ENCODE measurements at regions not wholly inside any gene's neighbourhood (a gene's known extent, or its start where the extent isn't known, plus 50 kb on each side); places are given as distances from the start of the nearest gene placed in this dataset.

DNA sequence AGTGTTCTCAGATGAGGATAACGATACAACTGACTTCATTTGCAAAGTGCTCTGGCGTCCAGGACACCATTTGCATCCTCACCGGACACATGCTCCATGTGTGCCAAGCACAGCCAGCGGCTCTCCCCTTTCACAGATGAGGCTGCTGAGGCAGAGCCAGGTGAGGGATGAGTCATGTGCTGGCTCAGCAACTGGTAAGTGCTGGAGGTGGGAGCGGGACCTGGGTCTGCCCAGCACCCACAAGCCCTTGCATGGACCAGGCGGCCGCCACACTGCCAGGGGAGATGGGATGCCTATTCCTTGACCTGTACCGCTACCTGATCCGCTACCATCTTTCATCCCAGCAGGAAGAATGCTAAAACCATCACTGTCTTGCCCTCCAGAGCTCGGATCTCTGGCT is 86.2 kb upstream of the ASB18 start:
- no peak for TF ChIP-seq EZH2phosphoT487 (conservative IDR thresholded peaks at IDR 0.05; ENCODE audit: low read length)
- TF ChIP-seq, protein P1, sequence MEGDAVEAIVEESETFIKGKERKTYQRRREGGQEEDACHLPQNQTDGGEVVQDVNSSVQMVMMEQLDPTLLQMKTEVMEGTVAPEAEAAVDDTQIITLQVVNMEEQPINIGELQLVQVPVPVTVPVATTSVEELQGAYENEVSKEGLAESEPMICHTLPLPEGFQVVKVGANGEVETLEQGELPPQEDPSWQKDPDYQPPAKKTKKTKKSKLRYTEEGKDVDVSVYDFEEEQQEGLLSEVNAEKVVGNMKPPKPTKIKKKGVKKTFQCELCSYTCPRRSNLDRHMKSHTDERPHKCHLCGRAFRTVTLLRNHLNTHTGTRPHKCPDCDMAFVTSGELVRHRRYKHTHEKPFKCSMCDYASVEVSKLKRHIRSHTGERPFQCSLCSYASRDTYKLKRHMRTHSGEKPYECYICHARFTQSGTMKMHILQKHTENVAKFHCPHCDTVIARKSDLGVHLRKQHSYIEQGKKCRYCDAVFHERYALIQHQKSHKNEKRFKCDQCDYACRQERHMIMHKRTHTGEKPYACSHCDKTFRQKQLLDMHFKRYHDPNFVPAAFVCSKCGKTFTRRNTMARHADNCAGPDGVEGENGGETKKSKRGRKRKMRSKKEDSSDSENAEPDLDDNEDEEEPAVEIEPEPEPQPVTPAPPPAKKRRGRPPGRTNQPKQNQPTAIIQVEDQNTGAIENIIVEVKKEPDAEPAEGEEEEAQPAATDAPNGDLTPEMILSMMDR (IDR thresholded peaks at IDR 0.05; ENCODE audit: insufficient read depth, low read length, poor library complexity, severe bottlenecking), result no peak
- Histone ChIP-seq H3K4me2 (ENCODE audit: low read depth, low read length, poor library complexity, severe bottlenecking) (no peak overlapping the region), H3F3A (ENCODE audit: insufficient read depth) (no peaks in the 10 kb centered on the region), H4K20me1 (ENCODE audit: low read depth, low read length) (no peaks in the 10 kb centered on the region), H3K4me3 (ENCODE audit: insufficient read depth, low read length, poor library complexity, severe bottlenecking) (no peak overlapping the region), H2AFZ (ENCODE audit: low read depth, low read length, severe bottlenecking) (no peak overlapping the region), H3K9me3 (ENCODE audit: insufficient read depth, low read length) (no peaks in the 10 kb centered on the region), H3K27me3 (ENCODE audit: low read length) (no peaks in the 10 kb centered on the region), H3K9me2 (replicated peaks; ENCODE audit: insufficient read depth, low read length) (no peaks in the 10 kb centered on the region), H3K79me2 (ENCODE audit: insufficient read depth, low read length) (no peaks in the 10 kb centered on the region), H3K36me3 (ENCODE audit: low read length) (no peaks in the 10 kb centered on the region), H3K9ac (ENCODE audit: low read length) (no peak overlapping the region), H3K27ac (ENCODE audit: low read depth, low read length) (no peak overlapping the region)

DNA sequence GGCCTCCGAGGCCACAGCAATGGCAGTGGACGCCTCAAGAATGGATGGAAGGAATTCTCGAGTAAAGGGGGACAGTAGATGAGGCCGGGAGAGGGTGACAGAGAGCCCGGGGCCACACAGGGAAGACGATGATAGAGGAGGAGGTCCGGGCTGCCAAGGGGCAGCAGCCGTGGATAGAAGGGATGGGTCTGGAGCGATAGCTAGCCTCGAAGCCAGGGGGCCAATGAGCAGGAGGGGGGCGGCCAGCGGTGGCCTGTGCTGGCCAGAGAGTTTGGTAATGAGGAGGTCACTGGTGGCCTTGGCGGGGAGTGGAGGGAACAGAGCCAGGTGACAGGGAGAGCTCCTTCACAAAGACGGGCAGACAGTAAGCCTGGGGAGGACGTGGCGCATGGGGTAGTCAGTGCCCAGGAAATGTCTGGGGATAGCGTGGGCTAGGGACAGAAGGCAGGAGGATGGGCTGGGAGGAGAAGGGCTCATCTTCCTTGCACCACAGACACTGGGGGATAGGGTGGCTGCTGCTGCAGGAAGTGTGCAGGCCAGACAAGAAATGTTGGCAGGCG is 87.8 kb upstream of the ASB18 start:
- no peaks in the 10 kb centered on the region for H3F3A ChIP-seq (ENCODE audit: insufficient read depth)
- no peak overlapping the region for H3K4me2 ChIP-seq (ENCODE audit: low read depth, low read length, poor library complexity, severe bottlenecking)
- H3K9me2 ChIP-seq (replicated peaks; ENCODE audit: insufficient read depth, low read length), result no peaks in the 10 kb centered on the region
- H3K9me3 ChIP-seq (ENCODE audit: insufficient read depth, low read length), result no peaks in the 10 kb centered on the region
- H4K20me1 ChIP-seq (ENCODE audit: low read depth, low read length), result no peaks in the 10 kb centered on the region
- no peak overlapping the region for H3K9ac ChIP-seq (ENCODE audit: low read length)
- H3K36me3 ChIP-seq (ENCODE audit: low read length), result no peaks in the 10 kb centered on the region
- H3K27ac ChIP-seq (ENCODE audit: low read depth, low read length), result no peak overlapping the region
- no peak overlapping the region for H2AFZ ChIP-seq (ENCODE audit: low read depth, low read length, severe bottlenecking)
- H3K27me3 ChIP-seq (ENCODE audit: low read length), result no peaks in the 10 kb centered on the region
- no peak overlapping the region for H3K4me3 ChIP-seq (ENCODE audit: insufficient read depth, low read length, poor library complexity, severe bottlenecking)
- TF ChIP-seq EZH2phosphoT487 (conservative IDR thresholded peaks at IDR 0.05; ENCODE audit: low read length), result no peak
- TF ChIP-seq, protein P1 (IDR thresholded peaks at IDR 0.05; ENCODE audit: insufficient read depth, low read length, poor library complexity, severe bottlenecking), result no peak
- H3K79me2 ChIP-seq (ENCODE audit: insufficient read depth, low read length), result no peaks in the 10 kb centered on the region

DNA sequence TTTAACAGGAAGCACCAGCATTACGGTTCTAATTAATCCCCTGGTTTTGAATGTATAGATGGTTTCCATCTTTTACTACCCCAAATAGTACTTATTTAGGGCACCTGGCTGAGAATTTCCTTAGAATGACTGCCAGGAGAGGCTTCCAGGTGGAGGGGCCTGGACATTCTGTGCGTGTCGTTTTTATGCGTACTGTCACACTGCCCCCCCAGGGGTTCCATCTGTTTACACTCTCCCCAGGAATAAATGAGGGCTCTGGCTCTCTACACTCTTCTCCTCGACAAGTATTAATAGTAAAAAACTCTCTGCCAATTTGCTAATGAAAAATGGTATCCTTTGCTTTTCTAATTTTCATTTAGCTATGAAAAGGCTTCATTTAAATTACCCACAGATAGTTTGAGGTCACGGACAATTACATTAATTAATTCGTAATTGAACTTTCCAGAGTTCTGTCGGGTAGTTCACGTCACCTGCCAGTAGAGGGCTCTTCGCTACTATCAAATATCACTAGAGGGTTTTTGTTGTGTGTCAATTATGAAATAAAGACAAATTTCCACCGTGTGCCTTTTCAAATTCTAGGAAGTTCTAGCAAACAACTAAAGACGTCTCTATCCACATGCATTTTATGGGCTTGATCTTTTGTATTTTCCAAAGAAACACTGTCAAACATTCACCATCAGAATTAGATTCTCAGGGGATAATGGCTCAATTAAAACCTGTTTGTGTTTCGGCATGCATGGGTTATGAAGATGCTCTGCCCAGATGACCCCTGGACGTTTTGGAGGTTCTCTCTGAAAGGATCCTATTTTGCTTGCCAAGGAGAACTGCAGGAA is 88.8 kb upstream of the ASB18 start:
- TF ChIP-seq, protein P1 (IDR thresholded peaks at IDR 0.05; ENCODE audit: insufficient read depth, low read length, poor library complexity, severe bottlenecking), result peak; percentile 64
- no peak for TF ChIP-seq EZH2phosphoT487 (conservative IDR thresholded peaks at IDR 0.05; ENCODE audit: low read length)
- Histone ChIP-seq H3K27ac (ENCODE audit: low read depth, low read length) (no peak overlapping the region), H3K4me2 (ENCODE audit: low read depth, low read length, poor library complexity, severe bottlenecking) (no peak overlapping the region), H3F3A (ENCODE audit: insufficient read depth) (no peaks in the 10 kb centered on the region), H3K9me3 (ENCODE audit: insufficient read depth, low read length) (no peaks in the 10 kb centered on the region), H3K4me3 (ENCODE audit: insufficient read depth, low read length, poor library complexity, severe bottlenecking) (no peak overlapping the region), H3K9ac (ENCODE audit: low read length) (no peak overlapping the region), H3K9me2 (replicated peaks; ENCODE audit: insufficient read depth, low read length) (no peaks in the 10 kb centered on the region), H3K79me2 (ENCODE audit: insufficient read depth, low read length) (no peaks in the 10 kb centered on the region), H3K36me3 (ENCODE audit: low read length) (no peaks in the 10 kb centered on the region), H4K20me1 (ENCODE audit: low read depth, low read length) (no peaks in the 10 kb centered on the region), H3K27me3 (ENCODE audit: low read length) (no peaks in the 10 kb centered on the region), H2AFZ (ENCODE audit: low read depth, low read length, severe bottlenecking) (no peak overlapping the region)
